HEK293 (cell line): ENCODE measurements at regions not wholly inside any gene's neighbourhood (a gene's known extent, or its start where the extent isn't known, plus 50 kb on each side); places are given as distances from the start of the nearest gene placed in this dataset.
"Not testable (repeated sequence)": the region's sequence is repeated elsewhere in the genome, so short reads cannot be mapped to it uniquely, and the experiment has no call there.

Experiments used
- CTCF ChIA-PET: fragments of 350-600 bp; formaldehyde crosslinking; extraction: SDS; loops from one replicate; lab custom pipeline; 2021; ENCODE audit warnings: antibody characterized with exemption; lab: Yijun Ruan, JAX
- POLR2A ChIA-PET: fragments of 300-600 bp; formaldehyde crosslinking; extraction: SDS; loops from one replicate; lab custom pipeline; 2020; ENCODE audit warnings: antibody characterized with exemption, inconsistent platforms; lab: Yijun Ruan, JAX
- H3K27ac ChIP-seq: fragments of 200-500 bp; sonication (Bioruptor generic); 2 replicates; pipeline ENCODE4 v1.5.1; 2014; ENCODE audit warnings: low read depth, low read length, control low read depth, inconsistent platforms; ENCODE audit errors: extremely low read depth
- H3K36me3 ChIP-seq, 2 experiments: fragments of 200-500 bp in 1 of 2; sonication (Bioruptor generic) in 1 of 2; 1 replicate in 1 of 2; 2 replicates in 1 of 2; pipeline ENCODE4 v1.5.1; 2014 to 2017; ENCODE audit warnings: inconsistent platforms in 2 of 2, low read length in 2 of 2; ENCODE audit not compliant: control insufficient read depth in 2 of 2, insufficient read depth in 1 of 2
- H3K4me1 ChIP-seq: fragments of 200-500 bp; sonication (Bioruptor generic); 2 replicates; pipeline ENCODE4 v1.5.1; 2014; ENCODE audit warnings: mild to moderate bottlenecking, low read length, inconsistent platforms; ENCODE audit not compliant: control insufficient read depth, insufficient read depth
- H3K4me3 ChIP-seq: 2 replicates; pipeline ENCODE4 v1.5.1; 2011; ENCODE audit warnings: low read depth, mild to moderate bottlenecking, control low read depth, low read length, moderate library complexity
- H3K9me3 ChIP-seq: fragments of 200-500 bp; sonication (Bioruptor generic); 2 replicates; pipeline ENCODE4 v1.5.1; 2014; ENCODE audit warnings: low read depth, low read length, inconsistent platforms; ENCODE audit not compliant: control insufficient read depth, insufficient read depth
- AEBP2 ChIP-seq: fragments of 450-650 bp; formaldehyde crosslinking; IDR thresholded peaks from 2 replicates; pipeline ENCODE4 v1.5.1; 2016; ENCODE audit warnings: missing biosample characterization, missing genetic modification characterization, borderline replicate concordance
- GLIS1 ChIP-seq: fragments of 450-650 bp; formaldehyde crosslinking; IDR thresholded peaks from 2 replicates; pipeline ENCODE4 v1.5.1; 2016; ENCODE audit warnings: missing biosample characterization, missing genetic modification characterization
- HOXA7 ChIP-seq: sonication (generic); formaldehyde crosslinking; IDR thresholded peaks from 2 replicates; pipeline ENCODE4 v1.8.1; 2022; ENCODE audit warnings: missing genetic modification reagents, borderline replicate concordance
- KLF7 ChIP-seq: fragments of 450-650 bp; formaldehyde crosslinking; IDR thresholded peaks from 2 replicates; pipeline ENCODE4 v1.5.1; 2016; ENCODE audit warnings: missing biosample characterization, missing genetic modification characterization, borderline replicate concordance
- PRDM1 ChIP-seq: fragments of 450-650 bp; formaldehyde crosslinking; IDR thresholded peaks from 2 replicates; pipeline ENCODE4; 2016; ENCODE audit warnings: missing biosample characterization, missing genetic modification characterization
- SCRT2 ChIP-seq: fragments of 450-650 bp; formaldehyde crosslinking; IDR thresholded peaks from 2 replicates; pipeline ENCODE4 v1.5.1; 2016; ENCODE audit warnings: missing biosample characterization, missing genetic modification characterization
- WT1 ChIP-seq: fragments of 450-650 bp; formaldehyde crosslinking; IDR thresholded peaks from 2 replicates; pipeline ENCODE4 v1.5.1; 2016; ENCODE audit warnings: missing biosample characterization, missing genetic modification characterization
- ZNF138 ChIP-seq: fragments of 450-650 bp; formaldehyde crosslinking; IDR thresholded peaks from 2 replicates; pipeline ENCODE4 v1.5.1; 2016; ENCODE audit warnings: missing biosample characterization, missing genetic modification characterization, borderline replicate concordance
- ZNF23 ChIP-seq: fragments of 450-650 bp; formaldehyde crosslinking; IDR thresholded peaks from 2 replicates; pipeline ENCODE4 v1.5.1; 2016; ENCODE audit warnings: missing biosample characterization, missing genetic modification characterization, borderline replicate concordance
- ZNF24 ChIP-seq: fragments of 450-650 bp; formaldehyde crosslinking; IDR thresholded peaks from 2 replicates; pipeline ENCODE4 v1.5.1; 2016; ENCODE audit warnings: missing biosample characterization, missing genetic modification characterization
- ZNF248 ChIP-seq: fragments of 450-650 bp; formaldehyde crosslinking; IDR thresholded peaks from 2 replicates; pipeline ENCODE4 v1.5.1; 2017; ENCODE audit warnings: missing biosample characterization, missing genetic modification characterization
- ZNF37A ChIP-seq: fragments of 450-650 bp; IDR thresholded peaks from 2 replicates; pipeline ENCODE4 v1.5.1; 2018; ENCODE audit warnings: missing biosample characterization, missing genetic modification characterization
- ZNF404 ChIP-seq: fragments of 450-650 bp; formaldehyde crosslinking; IDR thresholded peaks from 2 replicates; pipeline ENCODE4 v1.5.1; 2017; ENCODE audit warnings: missing biosample characterization, missing genetic modification characterization
- ZNF449 ChIP-seq: fragments of 450-650 bp; formaldehyde crosslinking; IDR thresholded peaks from 2 replicates; pipeline ENCODE4 v1.5.1; 2017; ENCODE audit warnings: missing biosample characterization, mild to moderate bottlenecking, missing genetic modification characterization, moderate library complexity
- ZNF544 ChIP-seq: fragments of 450-650 bp; formaldehyde crosslinking; IDR thresholded peaks from 2 replicates; pipeline ENCODE4 v1.5.0; 2017; ENCODE audit warnings: missing biosample characterization, missing genetic modification characterization
- ZNF596 ChIP-seq: fragments of 450-650 bp; IDR thresholded peaks from 2 replicates; pipeline ENCODE4 v1.5.0; 2018; ENCODE audit warnings: missing biosample characterization, mild to moderate bottlenecking, missing genetic modification characterization, moderate library complexity
- ZNF600 ChIP-seq: fragments of 450-650 bp; formaldehyde crosslinking; IDR thresholded peaks from 2 replicates; pipeline ENCODE4 v1.5.1; 2016; ENCODE audit warnings: missing biosample characterization, missing genetic modification characterization
- ZXDB ChIP-seq: fragments of 450-650 bp; formaldehyde crosslinking; IDR thresholded peaks from 2 replicates; pipeline ENCODE4 v1.5.1; 2016; ENCODE audit warnings: missing biosample characterization, missing genetic modification characterization
- TF ChIP-seq, protein P1 (sequence below): fragments of 450-650 bp; formaldehyde crosslinking; IDR thresholded peaks from 2 replicates; pipeline ENCODE4 v1.5.1; 2017; ENCODE audit warnings: missing biosample characterization, missing genetic modification characterization

DNA sequence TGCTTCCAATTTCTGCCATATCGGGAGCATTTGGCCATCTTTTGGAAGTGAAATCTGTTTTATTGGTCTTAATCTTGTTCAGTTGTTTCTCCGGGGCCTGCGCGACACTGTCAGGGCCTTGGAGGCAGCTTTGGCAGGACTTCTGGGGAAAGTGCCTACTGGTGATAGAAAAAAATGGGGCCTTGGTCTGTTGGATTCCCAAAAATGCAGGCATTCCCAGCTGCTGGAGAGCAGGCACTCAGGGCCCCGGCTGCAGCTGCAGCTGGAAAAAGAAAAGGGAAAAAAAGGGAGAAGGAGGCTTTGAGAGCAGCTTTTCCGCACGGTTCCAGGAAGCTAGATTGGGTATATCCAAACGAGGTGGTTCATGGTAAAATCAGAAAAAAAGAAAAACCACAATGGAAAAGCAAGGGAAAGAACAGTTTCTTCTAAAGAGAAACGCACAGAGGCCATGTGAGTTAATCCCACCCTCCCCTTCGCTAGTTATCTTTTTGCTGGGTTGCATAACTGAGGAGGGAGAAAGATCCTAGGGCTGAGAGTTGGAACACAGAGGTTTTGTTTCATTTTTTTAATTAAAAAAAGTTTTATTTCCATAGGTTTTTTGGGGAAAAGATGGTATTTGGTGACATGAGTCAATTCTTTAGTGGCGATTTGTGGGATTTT lies 134.7 kb upstream of the RFLNA start:
- Histone ChIP-seq H3K27ac (no peak overlapping the region), H3K9me3 (no peaks in the 10 kb centered on the region), H3K4me3 (no peak overlapping the region), H3K4me1 (no peaks in the 10 kb centered on the region), H3K36me3 (no peaks in the 10 kb centered on the region)
- POLR2A ChIA-PET = no interaction called here
- TF ChIP-seq AEBP2 (tag by site-specific recombination) (no peak), ZNF600 (tag by site-specific recombination) (no peak), ZNF544 (tag by site-specific recombination) (no peak), KLF7 (tag by site-specific recombination) (no peak), ZNF23 (no peak), ZNF37A (tag by site-specific recombination) (no peak), ZNF596 (no peak), GLIS1 (tag by site-specific recombination) (no peak), ZNF24 (tag by site-specific recombination) (no peak), ZNF248 (tag by site-specific recombination) (no peak), WT1 (tag by site-specific recombination) (no peak), HOXA7 (CRISPR knock-in tag) (no peak), ZNF404 (tag by site-specific recombination) (no peak), ZNF449 (no peak), SCRT2 (tag by site-specific recombination) (no peak), PRDM1 (no peak), ZXDB (no peak), ZNF138 (tag by site-specific recombination) (no peak)
- TF ChIP-seq, protein P1, sequence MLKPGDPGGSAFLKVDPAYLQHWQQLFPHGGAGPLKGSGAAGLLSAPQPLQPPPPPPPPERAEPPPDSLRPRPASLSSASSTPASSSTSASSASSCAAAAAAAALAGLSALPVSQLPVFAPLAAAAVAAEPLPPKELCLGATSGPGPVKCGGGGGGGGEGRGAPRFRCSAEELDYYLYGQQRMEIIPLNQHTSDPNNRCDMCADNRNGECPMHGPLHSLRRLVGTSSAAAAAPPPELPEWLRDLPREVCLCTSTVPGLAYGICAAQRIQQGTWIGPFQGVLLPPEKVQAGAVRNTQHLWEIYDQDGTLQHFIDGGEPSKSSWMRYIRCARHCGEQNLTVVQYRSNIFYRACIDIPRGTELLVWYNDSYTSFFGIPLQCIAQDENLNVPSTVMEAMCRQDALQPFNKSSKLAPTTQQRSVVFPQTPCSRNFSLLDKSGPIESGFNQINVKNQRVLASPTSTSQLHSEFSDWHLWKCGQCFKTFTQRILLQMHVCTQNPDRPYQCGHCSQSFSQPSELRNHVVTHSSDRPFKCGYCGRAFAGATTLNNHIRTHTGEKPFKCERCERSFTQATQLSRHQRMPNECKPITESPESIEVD (tag by site-specific recombination) = no peak
- CTCF ChIA-PET = no interaction called here

- not testable (repeated sequence) for H3K4me1 ChIP-seq, H3K27ac ChIP-seq, H3K9me3 ChIP-seq, H3K36me3 ChIP-seq, H3K4me3 ChIP-seq
- POLR2A ChIA-PET = interaction anchor here (0.6 kb wide), 1 partner anchor 28 kb away, joined by 3 read pairs; no protein-coding TSS in a partner anchor
- CTCF ChIA-PET = interaction anchor here (0.6 kb wide), 1 partner anchor 1494 kb away, joined by 3 read pairs; no protein-coding TSS in a partner anchor
These were observed 133.5 kb upstream of the RFLNA start for GRCh38 chr12:124161402-124161801.
